H1 (cell line): ENCODE measurements at regions not wholly inside any gene's neighbourhood (a gene's known extent, or its start where the extent isn't known, plus 50 kb on each side); places are given as distances from the start of the nearest gene placed in this dataset.
A peak's percentile ranks its signal among the peaks of the same experiment; 100 is the strongest.
"Not testable (repeated sequence)": the region's sequence is repeated elsewhere in the genome, so short reads cannot be mapped to it uniquely, and the experiment has no call there.

Experiments used
- CTCF ChIA-PET: fragments of 300-600 bp; sonication (Branson Sonifier 250); formaldehyde crosslinking; loops from one replicate; lab custom pipeline; 2021; ENCODE audit not compliant: partially characterized antibody; lab: Charles Lee
- POLR2A ChIA-PET: fragments of 300-600 bp; sonication (Branson Sonifier 250); formaldehyde crosslinking; loops from one replicate; lab custom pipeline; 2021; ENCODE audit warnings: inconsistent platforms; ENCODE audit not compliant: partially characterized antibody; lab: Charles Lee
- DNase-seq, 2 experiments: peaks; one replicate each; pipeline versions ENCODE4 v3.0.0 to v3.0.0-alpha.2; 2010 to 2022; ENCODE audit warnings: low spot score in 2 of 2, low read depth in 1 of 2, mixed read lengths in 1 of 2
- FAIRE-seq: peaks from 2 replicates; lab custom pipeline; 2011; peaks lifted over from hg19 to GRCh38; lab: Jason Lieb, UNC
- H2AFZ ChIP-seq: 2 replicates; pipeline ENCODE4 v1.8.1; 2012; ENCODE audit warnings: low read length, inconsistent platforms
- H2AK5ac ChIP-seq: 2 replicates; pipeline ENCODE4 v1.6.1; 2013; ENCODE audit warnings: low read depth, low read length
- H2BK120ac ChIP-seq: replicated peaks from 2 replicates; pipeline ENCODE3; 2013; ENCODE audit warnings: low read depth, low read length, inconsistent platforms
- H2BK12ac ChIP-seq: 2 replicates; pipeline ENCODE4 v1.6.1; 2013; ENCODE audit warnings: low read depth, low read length
- H2BK15ac ChIP-seq: 2 replicates; pipeline ENCODE4 v1.6.1; 2013; ENCODE audit warnings: low read length
- H2BK20ac ChIP-seq: 2 replicates; pipeline ENCODE4 v1.6.1; 2013; ENCODE audit warnings: low read length
- H2BK5ac ChIP-seq: 2 replicates; pipeline ENCODE4 v1.6.1; 2013; ENCODE audit warnings: low read depth, low read length
- H3K14ac ChIP-seq: 2 replicates; pipeline ENCODE4 v1.6.1; 2013; ENCODE audit warnings: inconsistent platforms; ENCODE audit not compliant: insufficient read length
- H3K18ac ChIP-seq: 2 replicates; pipeline ENCODE4 v1.6.1; 2013; ENCODE audit warnings: low read length; ENCODE audit errors: extremely low read depth
- H3K23ac ChIP-seq: 2 replicates; pipeline ENCODE4 v1.6.1; 2013; ENCODE audit warnings: inconsistent platforms; ENCODE audit not compliant: insufficient read length
- H3K23me2 ChIP-seq: 2 replicates; pipeline ENCODE4 v1.6.1; 2013; ENCODE audit warnings: low read depth, low read length
- H3K27ac ChIP-seq: 2 replicates; pipeline ENCODE4 v1.6.1; 2011; ENCODE audit warnings: low read depth, low read length, inconsistent platforms
- H3K27me3 ChIP-seq, 4 experiments: replicated peaks in 1 of 4; 1 replicate in 1 of 4; 2 replicates in 3 of 4; pipeline versions ENCODE4 v1.6.1 to v1.8.1; 2011 to 2013; ENCODE audit warnings: low read length in 3 of 4, mild to moderate bottlenecking in 3 of 4, inconsistent platforms in 2 of 4, mixed read lengths in 2 of 4, moderate library complexity in 1 of 4; ENCODE audit not compliant: control insufficient read depth in 3 of 4, insufficient read depth in 3 of 4; ENCODE audit errors: extremely low read depth in 1 of 4
- H3K36me3 ChIP-seq, 4 experiments: 2 replicates each; pipeline versions ENCODE4 v1.6.1 to v1.8.1; 2011 to 2013; ENCODE audit warnings: mild to moderate bottlenecking in 4 of 4, low read length in 3 of 4, moderate library complexity in 2 of 4, control low read depth in 1 of 4, inconsistent platforms in 1 of 4; ENCODE audit not compliant: insufficient read depth in 4 of 4, control insufficient read depth in 2 of 4
- H3K4ac ChIP-seq: replicated peaks from 2 replicates; pipeline ENCODE3; 2013; ENCODE audit warnings: low read length, low read depth, mixed read lengths, inconsistent platforms; ENCODE audit not compliant: insufficient read length
- H3K4me1 ChIP-seq, 4 experiments: replicated peaks in 1 of 4; 1 replicate in 1 of 4; 2 replicates in 3 of 4; pipeline versions ENCODE4 v1.6.1 to v1.8.1; 2011 to 2013; ENCODE audit warnings: low read length in 3 of 4, inconsistent platforms in 2 of 4, mixed read lengths in 1 of 4; ENCODE audit not compliant: insufficient read depth in 4 of 4, control insufficient read depth in 3 of 4
- H3K4me2 ChIP-seq, 2 experiments: 2 replicates each; pipeline versions ENCODE4 v1.6.1 to v1.8.1; 2011 to 2013; ENCODE audit warnings: low read depth in 2 of 2, low read length in 2 of 2, control low read depth in 1 of 2, inconsistent platforms in 1 of 2, mild to moderate bottlenecking in 1 of 2; ENCODE audit not compliant: insufficient read depth in 1 of 2
- H3K4me3 ChIP-seq, 4 experiments: fragments of 200-600, 300-600 bp in 1 of 4; sonication (generic), shearing (Covaris generic), sonication (Bioruptor Twin) in 1 of 4; 2 replicates each; pipeline versions ENCODE4 v1.5.1 to v1.8.1; 2011 to 2016; ENCODE audit warnings: low read length in 4 of 4, low read depth in 3 of 4, control low read depth in 2 of 4, inconsistent platforms in 2 of 4, mild to moderate bottlenecking in 2 of 4, mixed read lengths in 1 of 4, moderate library complexity in 1 of 4; ENCODE audit not compliant: insufficient read depth in 2 of 4; ENCODE audit errors: extremely low read depth in 1 of 4
- H3K56ac ChIP-seq: replicated peaks from 2 replicates; pipeline ENCODE3; 2013; ENCODE audit warnings: low read depth, mild to moderate bottlenecking, mixed read lengths, low read length, inconsistent platforms; ENCODE audit not compliant: insufficient read length
- H3K79me1 ChIP-seq: 2 replicates; pipeline ENCODE4 v1.6.1; 2013; ENCODE audit warnings: low read depth, low read length, control low read depth
- H3K79me2 ChIP-seq, 2 experiments: 2 replicates each; pipeline versions ENCODE4 v1.6.1 to v1.8.1; 2012 to 2013; ENCODE audit warnings: low read length in 2 of 2, mild to moderate bottlenecking in 2 of 2, inconsistent platforms in 1 of 2; ENCODE audit not compliant: insufficient read depth in 2 of 2, control insufficient read depth in 1 of 2
- H3K9ac ChIP-seq, 4 experiments: replicated peaks in 1 of 4; 1 replicate in 1 of 4; 2 replicates in 3 of 4; pipeline versions ENCODE4 v1.6.1 to v1.8.1; 2011 to 2013; ENCODE audit warnings: low read depth in 3 of 4, low read length in 3 of 4, control low read depth in 2 of 4, mild to moderate bottlenecking in 2 of 4, moderate library complexity in 2 of 4, inconsistent platforms in 1 of 4; ENCODE audit errors: extremely low read depth in 1 of 4
- H3K9me3 ChIP-seq, 2 experiments: 2 replicates each; pipeline versions ENCODE4 v1.6.1 to v1.8.1; 2012 to 2013; ENCODE audit warnings: mild to moderate bottlenecking in 2 of 2, moderate library complexity in 2 of 2, control low read depth in 1 of 2, inconsistent platforms in 1 of 2, low read depth in 1 of 2, low read length in 1 of 2, mixed read lengths in 1 of 2; ENCODE audit not compliant: insufficient read depth in 2 of 2
- H4K20me1 ChIP-seq, 2 experiments: replicated peaks in 1 of 2; 2 replicates each; pipeline versions ENCODE3 to v1.8.1; 2011 to 2013; ENCODE audit warnings: inconsistent platforms in 2 of 2, low read length in 2 of 2, mild to moderate bottlenecking in 1 of 2; ENCODE audit not compliant: insufficient read depth in 2 of 2, control insufficient read depth in 1 of 2
- H4K5ac ChIP-seq: 2 replicates; pipeline ENCODE4 v1.6.1; 2013; ENCODE audit warnings: low read length, low read depth, mixed read lengths, inconsistent platforms; ENCODE audit not compliant: insufficient read length
- H4K8ac ChIP-seq: 2 replicates; pipeline ENCODE4 v1.8.0; 2013; ENCODE audit warnings: mild to moderate bottlenecking, moderate library complexity, low read length, inconsistent platforms; ENCODE audit not compliant: insufficient read depth; ENCODE audit errors: extremely low read depth
- H4K91ac ChIP-seq: replicated peaks from 2 replicates; pipeline ENCODE3; 2013; ENCODE audit warnings: low read length, mixed read lengths, inconsistent platforms; ENCODE audit not compliant: insufficient read length
- WGBS, 2 experiments: shearing (Covaris generic) in 1 of 2; methylation state at CpG; one replicate each; pipeline versions ENCODE4 v1.1.6 to v1.1.7; 2013 to 2015; ENCODE audit warnings: low lambda C conversion rate in 2 of 2, mixed read lengths in 2 of 2, inconsistent platforms in 1 of 2, low coverage in 1 of 2, missing lambda C conversion rate in 1 of 2; ENCODE audit not compliant: insufficient replicate concordance in 2 of 2, insufficient coverage in 1 of 2, insufficient read length in 1 of 2; ENCODE audit errors: extremely low coverage in 1 of 2, missing lambda C conversion rate in 1 of 2; 5-methylcytosine and 5-hydroxymethylcytosine counted together

GRCh38 chrX:64565348-64565747, 170.1 kb upstream of the MTMR8 start:
- H2BK5ac ChIP-seq, H3K27me3 ChIP-seq, H3K9ac ChIP-seq, H2AFZ ChIP-seq, H3K4me1 ChIP-seq, H3K36me3 ChIP-seq, H4K5ac ChIP-seq, H3K27ac ChIP-seq, H3K79me1 ChIP-seq, H3K56ac ChIP-seq, H3K23ac ChIP-seq, H4K8ac ChIP-seq, H3K18ac ChIP-seq, H3K4ac ChIP-seq, H2AK5ac ChIP-seq, CTCF ChIA-PET, H4K20me1 ChIP-seq, H2BK20ac ChIP-seq, H2BK15ac ChIP-seq, H2BK12ac ChIP-seq, H3K79me2 ChIP-seq, DNase-seq, H4K91ac ChIP-seq, POLR2A ChIA-PET, H3K23me2 ChIP-seq, H3K4me3 ChIP-seq, FAIRE-seq, H3K4me2 ChIP-seq, H3K9me3 ChIP-seq, H2BK120ac ChIP-seq, H3K14ac ChIP-seq: not testable (repeated sequence)
- 100% methylated on average over 1 of the region's 1 CpG; no CpG with 5 or more reads in 1 of the 2 experiments for WGBS, 2 experiments

DNA sequence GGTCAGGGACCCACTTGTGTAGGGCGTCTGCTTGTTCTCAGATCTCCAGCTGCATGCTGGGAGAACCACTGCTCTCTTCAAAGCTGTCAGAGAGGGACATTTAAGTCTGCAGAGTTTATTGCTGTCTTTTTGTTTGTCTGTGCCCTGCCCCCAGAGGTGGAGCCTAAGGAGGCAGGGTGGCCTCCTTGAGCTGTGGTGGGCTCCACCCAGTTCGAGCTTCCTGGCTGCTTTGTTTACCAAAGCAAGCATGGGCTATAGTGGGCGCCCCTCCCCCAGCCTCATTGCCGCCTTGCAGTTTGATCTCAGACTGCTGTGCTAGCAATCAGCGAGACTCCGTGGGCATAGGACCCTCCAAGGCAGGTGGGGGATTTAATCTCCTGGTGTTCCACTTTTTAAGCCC, 154.0 kb upstream of the MTMR8 start:
- H2BK5ac ChIP-seq, H2BK15ac ChIP-seq, H4K5ac ChIP-seq, H2BK12ac ChIP-seq, H3K9me3 ChIP-seq, H3K27me3 ChIP-seq, H3K56ac ChIP-seq, H3K4ac ChIP-seq, H3K18ac ChIP-seq, H3K36me3 ChIP-seq, FAIRE-seq, H3K9ac ChIP-seq, H3K4me3 ChIP-seq, H3K4me2 ChIP-seq, H2BK20ac ChIP-seq, H4K20me1 ChIP-seq, H3K79me2 ChIP-seq, H3K79me1 ChIP-seq, H4K8ac ChIP-seq, H4K91ac ChIP-seq, POLR2A ChIA-PET, H3K27ac ChIP-seq, H3K14ac ChIP-seq, H2AFZ ChIP-seq, H2BK120ac ChIP-seq, H3K4me1 ChIP-seq, H3K23me2 ChIP-seq, H3K23ac ChIP-seq, H2AK5ac ChIP-seq: not testable (repeated sequence)
- WGBS, 2 experiments: 46% methylated on average over 2 of the region's 6 CpGs; no CpG with 5 or more reads in 1 of the 2 experiments
- DNase-seq: peak in 1 of 2 experiments; percentile 45
- CTCF ChIA-PET: interaction anchor here (2.3 kb wide), 1 partner anchor 21 kb away, joined by 6 read pairs; no protein-coding TSS in a partner anchor
